ENCODE measurements at regions not wholly inside any gene's neighbourhood (a gene's known extent, or its start where the extent isn't known, plus 50 kb on each side); places are given as distances from the start of the nearest gene placed in this dataset.

GRCh38 chr13:76609643-76610042 lies 276.6 kb downstream of the KCTD12 start:
- no peak for TF ChIP-seq POLR2A (IDR thresholded peaks at IDR 0.05)
- TF ChIP-seq CTCF (IDR thresholded peaks at IDR 0.05): no peak

Data from testis (tissue), 2 donors.